HEK293 (cell line): ENCODE measurements at regions not wholly inside any gene's neighbourhood (a gene's known extent, or its start where the extent isn't known, plus 50 kb on each side); places are given as distances from the start of the nearest gene placed in this dataset.

Experiments
- CTCF ChIA-PET: fragments of 350-600 bp; formaldehyde crosslinking; extraction: SDS; loops from one replicate; lab custom pipeline; 2021; ENCODE audit warnings: antibody characterized with exemption; lab: Yijun Ruan, JAX
- POLR2A ChIA-PET: fragments of 300-600 bp; formaldehyde crosslinking; extraction: SDS; loops from one replicate; lab custom pipeline; 2020; ENCODE audit warnings: antibody characterized with exemption, inconsistent platforms; lab: Yijun Ruan, JAX
- H3K27ac ChIP-seq: fragments of 200-500 bp; sonication (Bioruptor generic); 2 replicates; pipeline ENCODE4 v1.5.1; 2014; ENCODE audit warnings: low read depth, low read length, control low read depth, inconsistent platforms; ENCODE audit errors: extremely low read depth
- H3K36me3 ChIP-seq, 2 experiments: fragments of 200-500 bp in 1 of 2; sonication (Bioruptor generic) in 1 of 2; 1 replicate in 1 of 2; 2 replicates in 1 of 2; pipeline ENCODE4 v1.5.1; 2014 to 2017; ENCODE audit warnings: inconsistent platforms in 2 of 2, low read length in 2 of 2; ENCODE audit not compliant: control insufficient read depth in 2 of 2, insufficient read depth in 1 of 2
- H3K4me1 ChIP-seq: fragments of 200-500 bp; sonication (Bioruptor generic); 2 replicates; pipeline ENCODE4 v1.5.1; 2014; ENCODE audit warnings: mild to moderate bottlenecking, low read length, inconsistent platforms; ENCODE audit not compliant: control insufficient read depth, insufficient read depth
- H3K4me3 ChIP-seq: 2 replicates; pipeline ENCODE4 v1.5.1; 2011; ENCODE audit warnings: low read depth, mild to moderate bottlenecking, control low read depth, low read length, moderate library complexity
- H3K9me3 ChIP-seq: fragments of 200-500 bp; sonication (Bioruptor generic); 2 replicates; pipeline ENCODE4 v1.5.1; 2014; ENCODE audit warnings: low read depth, low read length, inconsistent platforms; ENCODE audit not compliant: control insufficient read depth, insufficient read depth
- IKZF3 ChIP-seq: fragments of 450-650 bp; IDR thresholded peaks from 2 replicates; pipeline ENCODE4 v1.5.0; 2018; ENCODE audit warnings: missing biosample characterization, mild to moderate bottlenecking, missing genetic modification characterization, moderate library complexity
- KLF10 ChIP-seq: fragments of 450-650 bp; IDR thresholded peaks from 2 replicates; pipeline ENCODE4 v1.5.1; 2018; ENCODE audit warnings: missing biosample characterization, mild to moderate bottlenecking, missing genetic modification characterization
- SCRT2 ChIP-seq: fragments of 450-650 bp; formaldehyde crosslinking; IDR thresholded peaks from 2 replicates; pipeline ENCODE4 v1.5.1; 2016; ENCODE audit warnings: missing biosample characterization, missing genetic modification characterization
- YY2 ChIP-seq: fragments of 450-650 bp; formaldehyde crosslinking; IDR thresholded peaks from 2 replicates; pipeline ENCODE4 v1.5.1; 2016; ENCODE audit warnings: missing biosample characterization, missing genetic modification characterization
- ZBTB17 ChIP-seq: fragments of 450-650 bp; formaldehyde crosslinking; IDR thresholded peaks from 2 replicates; pipeline ENCODE4 v1.5.1; 2016; ENCODE audit warnings: missing biosample characterization, missing genetic modification characterization
- ZBTB8A ChIP-seq: fragments of 450-650 bp; formaldehyde crosslinking; IDR thresholded peaks from 2 replicates; pipeline ENCODE4 v1.5.1; 2016; ENCODE audit warnings: missing biosample characterization, missing genetic modification characterization
- ZIC2 ChIP-seq: fragments of 450-650 bp; formaldehyde crosslinking; IDR thresholded peaks from 2 replicates; pipeline ENCODE4 v1.5.1; 2016; ENCODE audit warnings: missing biosample characterization, missing genetic modification characterization
- ZNF132 ChIP-seq: fragments of 450-650 bp; formaldehyde crosslinking; IDR thresholded peaks from 2 replicates; pipeline ENCODE4 v1.5.1; 2017; ENCODE audit warnings: missing biosample characterization, missing genetic modification characterization, borderline replicate concordance
- ZNF169 ChIP-seq: fragments of 450-650 bp; formaldehyde crosslinking; IDR thresholded peaks from 2 replicates; pipeline ENCODE4 v1.5.1; 2016; ENCODE audit warnings: missing biosample characterization, missing genetic modification characterization
- ZNF19 ChIP-seq: fragments of 450-650 bp; formaldehyde crosslinking; IDR thresholded peaks from 2 replicates; pipeline ENCODE4; 2016; ENCODE audit warnings: missing biosample characterization, missing genetic modification characterization, low read depth
- ZNF202 ChIP-seq: fragments of 450-650 bp; formaldehyde crosslinking; IDR thresholded peaks from 2 replicates; pipeline ENCODE4 v1.5.1; 2016; ENCODE audit warnings: missing biosample characterization, missing genetic modification characterization, borderline replicate concordance
- ZNF211 ChIP-seq: fragments of 450-650 bp; formaldehyde crosslinking; IDR thresholded peaks from 2 replicates; pipeline ENCODE4 v1.5.1; 2016; ENCODE audit warnings: low read depth, missing biosample characterization, missing genetic modification characterization
- ZNF221 ChIP-seq: fragments of 450-650 bp; formaldehyde crosslinking; IDR thresholded peaks from 2 replicates; pipeline ENCODE4 v1.5.1; 2017; ENCODE audit warnings: missing biosample characterization, missing genetic modification characterization, borderline replicate concordance
- ZNF335 ChIP-seq: fragments of 450-650 bp; formaldehyde crosslinking; conservative IDR thresholded peaks from 2 replicates; pipeline ENCODE4 v1.5.1; 2016; ENCODE audit warnings: missing biosample characterization, missing genetic modification characterization
- ZNF37A ChIP-seq: fragments of 450-650 bp; IDR thresholded peaks from 2 replicates; pipeline ENCODE4 v1.5.1; 2018; ENCODE audit warnings: missing biosample characterization, missing genetic modification characterization
- ZNF433 ChIP-seq: fragments of 450-650 bp; formaldehyde crosslinking; IDR thresholded peaks from 2 replicates; pipeline ENCODE4 v1.5.1; 2016; ENCODE audit warnings: missing biosample characterization, missing genetic modification characterization, low read depth
- ZNF555 ChIP-seq: fragments of 450-650 bp; formaldehyde crosslinking; conservative IDR thresholded peaks from 2 replicates; pipeline ENCODE4 v1.5.1; 2017; ENCODE audit warnings: missing biosample characterization, mild to moderate bottlenecking, missing genetic modification characterization, inconsistent platforms
- ZNF596 ChIP-seq: fragments of 450-650 bp; IDR thresholded peaks from 2 replicates; pipeline ENCODE4 v1.5.0; 2018; ENCODE audit warnings: missing biosample characterization, mild to moderate bottlenecking, missing genetic modification characterization, moderate library complexity
- ZNF624 ChIP-seq: fragments of 450-650 bp; formaldehyde crosslinking; IDR thresholded peaks from 2 replicates; pipeline ENCODE4 v1.5.1; 2017; ENCODE audit warnings: missing biosample characterization, missing genetic modification characterization
- ZNF777 ChIP-seq: fragments of 450-650 bp; formaldehyde crosslinking; IDR thresholded peaks from 2 replicates; pipeline ENCODE4 v1.5.1; 2017; ENCODE audit warnings: missing biosample characterization, missing genetic modification characterization, borderline replicate concordance
- ZNF792 ChIP-seq: fragments of 450-650 bp; formaldehyde crosslinking; IDR thresholded peaks from 2 replicates; pipeline ENCODE4 v1.5.1; 2016; ENCODE audit warnings: missing biosample characterization, missing genetic modification characterization
- TF ChIP-seq, protein P1 (sequence below): fragments of 450-650 bp; formaldehyde crosslinking; IDR thresholded peaks from 2 replicates; pipeline ENCODE4 v1.5.1; 2016; ENCODE audit warnings: missing biosample characterization, missing genetic modification characterization
- TF ChIP-seq, protein P2 (sequence below): fragments of 450-650 bp; formaldehyde crosslinking; IDR thresholded peaks from 2 replicates; pipeline ENCODE4 v1.5.1; 2016; ENCODE audit warnings: missing biosample characterization, missing genetic modification characterization
- TF ChIP-seq, protein P3 (sequence below): fragments of 450-650 bp; formaldehyde crosslinking; IDR thresholded peaks from 2 replicates; pipeline ENCODE4 v1.5.1; 2017; ENCODE audit warnings: missing biosample characterization, missing genetic modification characterization
- TF ChIP-seq, protein P4 (sequence below): fragments of 450-650 bp; formaldehyde crosslinking; IDR thresholded peaks from 2 replicates; pipeline ENCODE4 v1.5.1; 2016; ENCODE audit warnings: missing biosample characterization, missing genetic modification characterization
- TF ChIP-seq, protein P5 (sequence below): fragments of 450-650 bp; formaldehyde crosslinking; IDR thresholded peaks from 2 replicates; pipeline ENCODE4 v1.5.1; 2016; ENCODE audit warnings: missing biosample characterization, missing genetic modification characterization

DNA sequence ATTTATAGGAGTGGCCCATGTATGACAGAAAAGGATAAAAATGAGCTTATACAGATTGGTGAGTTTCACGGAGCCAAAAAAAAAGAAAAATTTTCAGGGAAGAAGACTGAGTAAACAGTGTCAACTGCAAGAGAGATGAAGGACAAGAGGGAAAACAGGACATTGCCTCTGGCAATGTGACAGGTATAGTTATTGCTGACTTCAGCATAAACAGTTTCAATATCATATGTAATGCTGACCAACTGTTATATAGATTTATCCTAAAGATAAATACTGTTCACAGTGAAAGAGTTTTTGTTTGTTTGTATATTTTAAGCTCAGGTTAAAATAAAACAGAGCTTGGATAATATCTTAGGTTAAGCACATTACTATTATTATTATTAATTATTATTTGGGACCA is 98.0 kb upstream of the FSIP2 start:
- H3K4me1 ChIP-seq = no peaks in the 10 kb centered on the region
- no peak overlapping the region for H3K4me3 ChIP-seq
- H3K9me3 ChIP-seq = no peaks in the 10 kb centered on the region
- POLR2A ChIA-PET = no interaction called here
- H3K27ac ChIP-seq = no peak overlapping the region
- CTCF ChIA-PET = interaction anchor here (0.9 to 1.4 kb wide), 2 partner anchors 9 to 12 kb away, joined by 3 to 5 read pairs; no protein-coding TSS in a partner anchor
- no peaks in the 10 kb centered on the region for H3K36me3 ChIP-seq
- TF ChIP-seq ZNF792 (tag by site-specific recombination) (no peak), KLF10 (tag by site-specific recombination) (no peak), ZNF777 (tag by site-specific recombination) (no peak), ZBTB17 (tag by site-specific recombination) (no peak), ZIC2 (no peak), ZNF132 (no peak), ZNF335 (no peak), ZNF624 (tag by site-specific recombination) (no peak), ZNF596 (tag by site-specific recombination) (no peak), ZNF555 (tag by site-specific recombination) (no peak), ZNF202 (tag by site-specific recombination) (no peak), ZNF169 (no peak)
- TF ChIP-seq, protein P1, sequence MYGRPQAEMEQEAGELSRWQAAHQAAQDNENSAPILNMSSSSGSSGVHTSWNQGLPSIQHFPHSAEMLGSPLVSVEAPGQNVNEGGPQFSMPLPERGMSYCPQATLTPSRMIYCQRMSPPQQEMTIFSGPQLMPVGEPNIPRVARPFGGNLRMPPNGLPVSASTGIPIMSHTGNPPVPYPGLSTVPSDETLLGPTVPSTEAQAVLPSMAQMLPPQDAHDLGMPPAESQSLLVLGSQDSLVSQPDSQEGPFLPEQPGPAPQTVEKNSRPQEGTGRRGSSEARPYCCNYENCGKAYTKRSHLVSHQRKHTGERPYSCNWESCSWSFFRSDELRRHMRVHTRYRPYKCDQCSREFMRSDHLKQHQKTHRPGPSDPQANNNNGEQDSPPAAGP = no peak
- TF ChIP-seq, protein P2, sequence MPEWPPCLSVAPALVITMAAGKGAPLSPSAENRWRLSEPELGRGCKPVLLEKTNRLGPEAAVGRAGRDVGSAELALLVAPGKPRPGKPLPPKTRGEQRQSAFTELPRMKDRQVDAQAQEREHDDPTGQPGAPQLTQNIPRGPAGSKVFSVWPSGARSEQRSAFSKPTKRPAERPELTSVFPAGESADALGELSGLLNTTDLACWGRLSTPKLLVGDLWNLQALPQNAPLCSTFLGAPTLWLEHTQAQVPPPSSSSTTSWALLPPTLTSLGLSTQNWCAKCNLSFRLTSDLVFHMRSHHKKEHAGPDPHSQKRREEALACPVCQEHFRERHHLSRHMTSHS (tag by site-specific recombination) = no peak
- TF ChIP-seq, protein P3, sequence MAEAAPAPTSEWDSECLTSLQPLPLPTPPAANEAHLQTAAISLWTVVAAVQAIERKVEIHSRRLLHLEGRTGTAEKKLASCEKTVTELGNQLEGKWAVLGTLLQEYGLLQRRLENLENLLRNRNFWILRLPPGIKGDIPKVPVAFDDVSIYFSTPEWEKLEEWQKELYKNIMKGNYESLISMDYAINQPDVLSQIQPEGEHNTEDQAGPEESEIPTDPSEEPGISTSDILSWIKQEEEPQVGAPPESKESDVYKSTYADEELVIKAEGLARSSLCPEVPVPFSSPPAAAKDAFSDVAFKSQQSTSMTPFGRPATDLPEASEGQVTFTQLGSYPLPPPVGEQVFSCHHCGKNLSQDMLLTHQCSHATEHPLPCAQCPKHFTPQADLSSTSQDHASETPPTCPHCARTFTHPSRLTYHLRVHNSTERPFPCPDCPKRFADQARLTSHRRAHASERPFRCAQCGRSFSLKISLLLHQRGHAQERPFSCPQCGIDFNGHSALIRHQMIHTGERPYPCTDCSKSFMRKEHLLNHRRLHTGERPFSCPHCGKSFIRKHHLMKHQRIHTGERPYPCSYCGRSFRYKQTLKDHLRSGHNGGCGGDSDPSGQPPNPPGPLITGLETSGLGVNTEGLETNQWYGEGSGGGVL (tag by site-specific recombination) = no peak

DNA sequence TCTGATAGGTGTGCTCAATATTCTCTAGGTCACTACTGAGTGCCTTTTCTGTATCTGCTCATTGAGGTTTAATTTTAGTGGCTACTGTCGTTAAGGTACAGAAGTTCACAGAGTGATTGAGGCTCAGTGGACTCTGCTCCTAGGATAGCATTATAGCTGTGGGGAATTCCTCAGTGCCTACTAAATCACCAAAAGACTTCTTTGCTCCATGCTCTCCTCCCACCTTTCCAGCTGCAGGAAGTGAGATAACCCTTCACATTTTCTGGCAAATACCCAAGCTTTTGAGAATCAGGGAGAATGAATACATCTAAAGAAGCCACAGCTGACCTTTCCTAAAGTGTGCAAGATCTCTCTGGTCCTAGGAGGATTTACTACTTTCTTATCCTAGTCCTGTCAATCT is 95.2 kb upstream of the FSIP2 start:
- Histone ChIP-seq H3K4me1 (no peaks in the 10 kb centered on the region), H3K36me3 (no peaks in the 10 kb centered on the region), H3K9me3 (no peaks in the 10 kb centered on the region), H3K27ac (no peak overlapping the region), H3K4me3 (no peak overlapping the region)
- ChIA-PET POLR2A (no interaction called here), CTCF (interaction anchor here (0.9 kb wide), 1 partner anchor 13 kb away, joined by 3 read pairs; no protein-coding TSS in a partner anchor)
- TF ChIP-seq, protein P4, sequence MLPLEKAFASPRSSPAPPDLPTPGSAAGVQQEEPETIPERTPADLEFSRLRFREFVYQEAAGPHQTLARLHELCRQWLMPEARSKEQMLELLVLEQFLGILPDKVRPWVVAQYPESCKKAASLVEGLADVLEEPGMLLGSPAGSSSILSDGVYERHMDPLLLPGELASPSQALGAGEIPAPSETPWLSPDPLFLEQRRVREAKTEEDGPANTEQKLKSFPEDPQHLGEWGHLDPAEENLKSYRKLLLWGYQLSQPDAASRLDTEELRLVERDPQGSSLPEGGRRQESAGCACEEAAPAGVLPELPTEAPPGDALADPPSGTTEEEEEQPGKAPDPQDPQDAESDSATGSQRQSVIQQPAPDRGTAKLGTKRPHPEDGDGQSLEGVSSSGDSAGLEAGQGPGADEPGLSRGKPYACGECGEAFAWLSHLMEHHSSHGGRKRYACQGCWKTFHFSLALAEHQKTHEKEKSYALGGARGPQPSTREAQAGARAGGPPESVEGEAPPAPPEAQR = no peak
- TF ChIP-seq IKZF3 = no peak

DNA sequence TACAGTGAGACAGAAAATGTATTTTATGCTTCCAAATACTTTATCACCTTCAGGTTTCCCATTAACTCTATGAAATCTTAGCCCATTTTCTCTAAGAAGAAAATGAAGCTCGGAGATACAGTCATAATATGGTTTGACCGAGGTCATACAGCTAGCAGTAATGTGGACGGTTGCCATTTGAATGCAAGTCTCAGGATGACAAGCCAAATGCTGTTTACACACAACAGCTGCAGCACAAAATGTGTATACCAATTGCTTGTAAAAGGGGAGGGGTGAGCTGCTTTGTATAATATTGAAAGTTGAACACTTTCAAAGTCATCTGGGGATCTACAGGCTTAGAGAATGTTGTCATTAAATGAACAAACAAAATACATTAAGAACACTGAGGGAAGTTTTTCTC is 93.8 kb upstream of the FSIP2 start:
- Histone ChIP-seq H3K36me3 (no peaks in the 10 kb centered on the region), H3K4me1 (no peaks in the 10 kb centered on the region), H3K9me3 (no peaks in the 10 kb centered on the region), H3K27ac (no peak overlapping the region), H3K4me3 (no peak overlapping the region)
- ChIA-PET POLR2A (no interaction called here), CTCF (interaction anchor here (0.6 kb wide), 1 partner anchor 627 kb away, joined by 3 read pairs; no protein-coding TSS in a partner anchor)
- no peak for TF ChIP-seq ZNF19 (tag by site-specific recombination)
- TF ChIP-seq YY2 (tag by site-specific recombination) = no peak
- TF ChIP-seq, protein P5, sequence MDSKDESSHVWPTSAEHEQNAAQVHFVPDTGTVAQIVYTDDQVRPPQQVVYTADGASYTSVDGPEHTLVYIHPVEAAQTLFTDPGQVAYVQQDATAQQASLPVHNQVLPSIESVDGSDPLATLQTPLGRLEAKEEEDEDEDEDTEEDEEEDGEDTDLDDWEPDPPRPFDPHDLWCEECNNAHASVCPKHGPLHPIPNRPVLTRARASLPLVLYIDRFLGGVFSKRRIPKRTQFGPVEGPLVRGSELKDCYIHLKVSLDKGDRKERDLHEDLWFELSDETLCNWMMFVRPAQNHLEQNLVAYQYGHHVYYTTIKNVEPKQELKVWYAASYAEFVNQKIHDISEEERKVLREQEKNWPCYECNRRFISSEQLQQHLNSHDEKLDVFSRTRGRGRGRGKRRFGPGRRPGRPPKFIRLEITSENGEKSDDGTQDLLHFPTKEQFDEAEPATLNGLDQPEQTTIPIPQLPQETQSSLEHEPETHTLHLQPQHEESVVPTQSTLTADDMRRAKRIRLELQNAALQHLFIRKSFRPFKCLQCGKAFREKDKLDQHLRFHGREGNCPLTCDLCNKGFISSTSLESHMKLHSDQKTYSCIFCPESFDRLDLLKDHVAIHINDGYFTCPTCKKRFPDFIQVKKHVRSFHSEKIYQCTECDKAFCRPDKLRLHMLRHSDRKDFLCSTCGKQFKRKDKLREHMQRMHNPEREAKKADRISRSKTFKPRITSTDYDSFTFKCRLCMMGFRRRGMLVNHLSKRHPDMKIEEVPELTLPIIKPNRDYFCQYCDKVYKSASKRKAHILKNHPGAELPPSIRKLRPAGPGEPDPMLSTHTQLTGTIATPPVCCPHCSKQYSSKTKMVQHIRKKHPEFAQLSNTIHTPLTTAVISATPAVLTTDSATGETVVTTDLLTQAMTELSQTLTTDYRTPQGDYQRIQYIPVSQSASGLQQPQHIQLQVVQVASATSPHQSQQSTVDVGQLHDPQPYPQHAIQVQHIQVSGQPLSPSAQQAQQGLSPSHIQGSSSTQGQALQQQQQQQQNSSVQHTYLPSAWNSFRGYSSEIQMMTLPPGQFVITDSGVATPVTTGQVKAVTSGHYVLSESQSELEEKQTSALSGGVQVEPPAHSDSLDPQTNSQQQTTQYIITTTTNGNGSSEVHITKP = no peak
- TF ChIP-seq SCRT2 (tag by site-specific recombination) = no peak
- TF ChIP-seq ZNF211 (tag by site-specific recombination) = no peak
- no peak for TF ChIP-seq ZBTB8A (tag by site-specific recombination)
- no peak for TF ChIP-seq ZNF221 (tag by site-specific recombination)
- no peak for TF ChIP-seq ZNF37A (tag by site-specific recombination)
- TF ChIP-seq ZNF433 (tag by site-specific recombination) = no peak
- no peak for TF ChIP-seq ZNF335
